Neural cell (in vitro differentiated cells): ENCODE measurements at regions not wholly inside any gene's neighbourhood (a gene's known extent, or its start where the extent isn't known, plus 50 kb on each side); places are given as distances from the start of the nearest gene placed in this dataset.

ENCODE experiments used
- H2AFZ ChIP-seq: fragments of 200-600, 300-800 bp; sonication (generic), shearing (Covaris generic); 2 replicates; pipeline ENCODE4 v1.6.0; 2014; ENCODE audit warnings: low read depth, mild to moderate bottlenecking, antibody characterized with exemption, low read length, moderate library complexity
- H3F3A ChIP-seq: fragments of 200-600 bp; shearing (Covaris generic); 2 replicates; pipeline ENCODE4 v1.6.1; 2016; ENCODE audit warnings: mild to moderate bottlenecking, moderate library complexity, mixed read lengths, antibody characterized with exemption, low read length; ENCODE audit not compliant: insufficient read depth, poor library complexity, severe bottlenecking
- H3K27ac ChIP-seq: fragments of 200-600, 300-800 bp; sonication (generic), shearing (Covaris generic); 2 replicates; pipeline ENCODE4 v1.5.1; 2014; ENCODE audit warnings: mild to moderate bottlenecking, low read length, moderate library complexity
- H3K27me3 ChIP-seq: fragments of 300-800, 200-600 bp; sonication (generic), shearing (Covaris generic); 2 replicates; pipeline ENCODE4 v1.6.0; 2014; ENCODE audit warnings: mild to moderate bottlenecking, low read depth, low read length, moderate library complexity; ENCODE audit not compliant: insufficient read depth
- H3K36me3 ChIP-seq: fragments of 300-800, 200-600 bp; sonication (generic), shearing (Covaris generic); 2 replicates; pipeline ENCODE4 v1.5.1; 2014; ENCODE audit warnings: mild to moderate bottlenecking, antibody characterized with exemption, low read length, moderate library complexity; ENCODE audit not compliant: insufficient read depth
- H3K4me2 ChIP-seq: fragments of 300-800, 200-600 bp; sonication (generic), shearing (Covaris generic); 2 replicates; pipeline ENCODE4 v1.6.0; 2014; ENCODE audit warnings: mild to moderate bottlenecking, low read length
- H3K4me3 ChIP-seq: fragments of 300-800, 200-600 bp; sonication (generic), shearing (Covaris generic); 2 replicates; pipeline ENCODE4 v1.5.1; 2014; ENCODE audit warnings: mild to moderate bottlenecking, low read length, moderate library complexity
- H3K79me2 ChIP-seq: fragments of 200-600 bp; shearing (Covaris generic); replicated peaks from 2 replicates; pipeline ENCODE4 v1.6.0; 2014; ENCODE audit warnings: mild to moderate bottlenecking, low read length, moderate library complexity; ENCODE audit not compliant: insufficient read depth
- H3K9ac ChIP-seq: fragments of 300-800, 200-600 bp; sonication (generic), shearing (Covaris generic); 2 replicates; pipeline ENCODE4 v1.6.1; 2016; ENCODE audit warnings: mild to moderate bottlenecking, low read length, mixed read lengths
- H3K9me2 ChIP-seq: fragments of 200-600 bp; shearing (Covaris generic); 2 replicates; pipeline ENCODE4 v1.6.1; 2016; ENCODE audit warnings: mild to moderate bottlenecking, low read length, mixed read lengths; ENCODE audit not compliant: insufficient read depth
- H3K9me3 ChIP-seq: fragments of 200-600, 300-800 bp; sonication (generic), shearing (Covaris generic); 2 replicates; pipeline ENCODE4 v1.6.1; 2016; ENCODE audit warnings: mild to moderate bottlenecking, mixed run types, low read length, moderate library complexity, mixed read lengths
- H4K20me1 ChIP-seq: fragments of 200-600 bp; shearing (Covaris generic); 2 replicates; pipeline ENCODE4 v1.6.1; 2016; ENCODE audit warnings: mild to moderate bottlenecking, mixed run types; ENCODE audit not compliant: insufficient read depth
- CTCF ChIP-seq: fragments of 450-650 bp; IDR thresholded peaks from 2 replicates; pipeline ENCODE4 v1.5.1; 2014; ENCODE audit warnings: antibody characterized with exemption, mild to moderate bottlenecking, moderate library complexity; ENCODE audit not compliant: poor library complexity, severe bottlenecking
- EP300 ChIP-seq: fragments of 450-650 bp; conservative IDR thresholded peaks from 2 replicates; pipeline ENCODE4 v1.6.1; 2014; ENCODE audit warnings: antibody characterized with exemption, mild to moderate bottlenecking, moderate library complexity; ENCODE audit not compliant: poor library complexity, severe bottlenecking
- EZH2 ChIP-seq: fragments of 200-600, 300-800 bp; shearing (Covaris generic), sonication (generic); IDR thresholded peaks from 2 replicates; pipeline ENCODE4 v1.6.1; 2014; ENCODE audit warnings: antibody characterized with exemption, low read length, borderline replicate concordance, mild to moderate bottlenecking; ENCODE audit not compliant: insufficient read depth, poor library complexity, severe bottlenecking
- MXI1 ChIP-seq: fragments of 450-650 bp; conservative IDR thresholded peaks from 2 replicates; pipeline ENCODE4 v1.6.1; 2014; ENCODE audit warnings: antibody characterized with exemption, mild to moderate bottlenecking; ENCODE audit not compliant: poor library complexity, severe bottlenecking
- POLR2AphosphoS5 ChIP-seq: IDR thresholded peaks from 2 replicates; pipeline ENCODE4 v1.6.1; 2012
- RAD21 ChIP-seq: fragments of 450-650 bp; conservative IDR thresholded peaks from 2 replicates; pipeline ENCODE4 v1.6.1; 2014; ENCODE audit warnings: antibody characterized with exemption, mild to moderate bottlenecking, moderate library complexity
- SMC3 ChIP-seq: fragments of 450-650 bp; conservative IDR thresholded peaks from 2 replicates; pipeline ENCODE4 v1.6.1; 2014; ENCODE audit warnings: antibody characterized with exemption, mild to moderate bottlenecking, moderate library complexity; ENCODE audit not compliant: poor library complexity
- TAF1 ChIP-seq: IDR thresholded peaks from 2 replicates; pipeline ENCODE4 v1.6.1; 2012; ENCODE audit warnings: low read depth
- TF ChIP-seq, protein P1 (sequence below): IDR thresholded peaks from 2 replicates; pipeline ENCODE4 v1.6.1; 2012; ENCODE audit warnings: borderline replicate concordance

DNA sequence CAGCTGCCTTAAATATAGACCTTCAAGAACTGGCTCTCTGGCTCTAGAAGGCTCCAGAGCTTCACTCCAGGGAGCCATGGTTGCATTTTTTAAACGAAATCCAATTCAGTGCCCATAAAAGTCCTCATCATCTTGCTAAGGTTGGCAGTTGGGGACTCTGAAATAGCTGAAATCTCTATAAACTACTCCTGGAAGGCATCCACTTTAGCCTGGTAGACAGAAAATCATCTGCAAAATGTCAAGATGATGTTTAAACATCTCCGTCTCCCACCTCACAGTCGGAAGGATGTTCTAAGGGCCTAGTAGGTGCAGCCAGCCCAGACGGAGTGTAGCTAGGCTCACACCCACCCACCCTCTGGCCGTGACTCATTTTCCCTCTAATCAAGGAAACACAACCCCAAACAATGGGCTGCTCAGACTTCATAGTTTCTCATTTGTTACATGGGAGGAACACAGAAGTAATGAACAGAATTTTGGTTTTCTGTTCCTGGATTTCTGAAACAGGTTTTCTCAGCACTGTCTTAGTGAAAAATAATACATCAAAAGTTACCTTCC is 235.4 kb upstream of the KAZN start:
- Histone ChIP-seq H2AFZ (no peak overlapping the region), H3K9ac (no peak overlapping the region), H3K27ac (no peak overlapping the region), H3F3A (no peaks in the 10 kb centered on the region), H3K27me3 (no peaks in the 10 kb centered on the region), H3K4me3 (no peak overlapping the region), H3K79me2 (no peaks in the 10 kb centered on the region), H3K9me3 (no peaks in the 10 kb centered on the region), H3K36me3 (no peaks in the 10 kb centered on the region), H3K4me2 (no peak overlapping the region), H3K9me2 (no peaks in the 10 kb centered on the region), H4K20me1 (no peaks in the 10 kb centered on the region)
- TF ChIP-seq TAF1: no peak
- no peak for TF ChIP-seq EP300
- TF ChIP-seq MXI1: no peak
- no peak for TF ChIP-seq EZH2
- TF ChIP-seq SMC3: no peak
- no peak for TF ChIP-seq RAD21
- no peak for TF ChIP-seq CTCF
- TF ChIP-seq POLR2AphosphoS5: no peak
- TF ChIP-seq, protein P1, sequence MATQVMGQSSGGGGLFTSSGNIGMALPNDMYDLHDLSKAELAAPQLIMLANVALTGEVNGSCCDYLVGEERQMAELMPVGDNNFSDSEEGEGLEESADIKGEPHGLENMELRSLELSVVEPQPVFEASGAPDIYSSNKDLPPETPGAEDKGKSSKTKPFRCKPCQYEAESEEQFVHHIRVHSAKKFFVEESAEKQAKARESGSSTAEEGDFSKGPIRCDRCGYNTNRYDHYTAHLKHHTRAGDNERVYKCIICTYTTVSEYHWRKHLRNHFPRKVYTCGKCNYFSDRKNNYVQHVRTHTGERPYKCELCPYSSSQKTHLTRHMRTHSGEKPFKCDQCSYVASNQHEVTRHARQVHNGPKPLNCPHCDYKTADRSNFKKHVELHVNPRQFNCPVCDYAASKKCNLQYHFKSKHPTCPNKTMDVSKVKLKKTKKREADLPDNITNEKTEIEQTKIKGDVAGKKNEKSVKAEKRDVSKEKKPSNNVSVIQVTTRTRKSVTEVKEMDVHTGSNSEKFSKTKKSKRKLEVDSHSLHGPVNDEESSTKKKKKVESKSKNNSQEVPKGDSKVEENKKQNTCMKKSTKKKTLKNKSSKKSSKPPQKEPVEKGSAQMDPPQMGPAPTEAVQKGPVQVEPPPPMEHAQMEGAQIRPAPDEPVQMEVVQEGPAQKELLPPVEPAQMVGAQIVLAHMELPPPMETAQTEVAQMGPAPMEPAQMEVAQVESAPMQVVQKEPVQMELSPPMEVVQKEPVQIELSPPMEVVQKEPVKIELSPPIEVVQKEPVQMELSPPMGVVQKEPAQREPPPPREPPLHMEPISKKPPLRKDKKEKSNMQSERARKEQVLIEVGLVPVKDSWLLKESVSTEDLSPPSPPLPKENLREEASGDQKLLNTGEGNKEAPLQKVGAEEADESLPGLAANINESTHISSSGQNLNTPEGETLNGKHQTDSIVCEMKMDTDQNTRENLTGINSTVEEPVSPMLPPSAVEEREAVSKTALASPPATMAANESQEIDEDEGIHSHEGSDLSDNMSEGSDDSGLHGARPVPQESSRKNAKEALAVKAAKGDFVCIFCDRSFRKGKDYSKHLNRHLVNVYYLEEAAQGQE: no peak

GRCh38 chr1:14363707-14364413 is 234.6 kb upstream of the KAZN start:
- TF ChIP-seq TAF1 (no peak), MXI1 (no peak), RAD21 (no peak), EP300 (no peak), SMC3 (no peak), CTCF (no peak)
- H3K9me3 ChIP-seq: no peaks in the 10 kb centered on the region
- no peak overlapping the region for H3K4me3 ChIP-seq
- no peaks in the 10 kb centered on the region for H3K9me2 ChIP-seq
- H3K36me3 ChIP-seq: no peaks in the 10 kb centered on the region
- H3K4me2 ChIP-seq: no peak overlapping the region
- no peak overlapping the region for H3K9ac ChIP-seq
- no peak overlapping the region for H2AFZ ChIP-seq
- no peak overlapping the region for H3K27ac ChIP-seq
- no peaks in the 10 kb centered on the region for H4K20me1 ChIP-seq
- H3K79me2 ChIP-seq: no peaks in the 10 kb centered on the region
- H3K27me3 ChIP-seq: no peaks in the 10 kb centered on the region
- no peaks in the 10 kb centered on the region for H3F3A ChIP-seq
